ENCODE measurements at regions not wholly inside any gene's neighbourhood (a gene's known extent, or its start where the extent isn't known, plus 50 kb on each side); places are given as distances from the start of the nearest gene placed in this dataset.
A peak's percentile ranks its signal among the peaks of the same experiment; 100 is the strongest.

DNA sequence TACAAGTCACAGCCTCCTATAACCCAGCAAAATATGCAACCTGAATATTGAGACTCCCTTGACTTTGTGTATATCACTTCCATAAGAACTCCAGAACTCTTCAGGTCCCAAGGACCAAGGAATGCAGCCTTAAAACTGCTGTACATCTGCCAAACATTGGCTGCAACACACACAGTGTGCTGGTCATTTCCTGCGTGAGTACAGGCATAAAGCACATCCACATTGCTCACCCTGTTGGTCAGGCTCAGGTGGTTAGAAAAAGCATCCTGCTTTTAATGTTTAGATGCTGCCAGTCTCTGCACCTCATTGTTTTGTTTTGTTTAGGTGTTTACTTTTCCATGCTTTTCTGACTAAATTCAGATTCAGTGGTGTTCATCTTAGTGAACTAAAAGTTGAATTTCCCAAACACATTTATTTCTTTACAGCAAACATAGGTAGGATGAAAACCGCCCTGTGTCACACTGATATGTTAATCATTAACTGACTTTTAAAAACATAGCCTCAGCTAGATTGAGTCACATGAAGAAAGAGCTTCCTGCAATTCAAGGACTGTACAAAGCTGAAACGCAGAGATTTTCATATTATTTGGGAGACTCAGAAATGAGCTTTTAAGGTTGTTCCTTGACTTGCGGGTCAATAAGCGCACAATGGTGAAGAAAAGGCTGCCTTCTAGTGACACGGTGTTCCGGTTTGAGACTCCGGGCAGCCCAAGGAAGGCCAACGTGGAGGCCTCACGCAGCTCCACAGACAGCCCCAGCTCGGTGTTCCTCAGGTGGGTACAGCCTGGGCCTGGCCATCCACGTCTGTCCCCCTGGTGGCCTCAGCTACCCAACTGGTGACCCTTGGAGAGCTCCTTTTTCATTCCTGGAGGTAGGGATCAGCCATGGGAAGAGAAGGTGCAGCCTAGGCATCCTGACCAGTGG, 52.2 kb upstream of the GRAMD2B start (continued):
- peak; percentile 67 for TF ChIP-seq PAXIP1 (CRISPR knock-in tag; conservative IDR thresholded peaks at IDR 0.05)
- no peak for TF ChIP-seq ZBTB34 (CRISPR knock-in tag; IDR thresholded peaks at IDR 0.05)
- TF ChIP-seq IRF9 (CRISPR knock-in tag; IDR thresholded peaks at IDR 0.05; ENCODE audit: borderline replicate concordance): no peak
- TF ChIP-seq, protein P1, sequence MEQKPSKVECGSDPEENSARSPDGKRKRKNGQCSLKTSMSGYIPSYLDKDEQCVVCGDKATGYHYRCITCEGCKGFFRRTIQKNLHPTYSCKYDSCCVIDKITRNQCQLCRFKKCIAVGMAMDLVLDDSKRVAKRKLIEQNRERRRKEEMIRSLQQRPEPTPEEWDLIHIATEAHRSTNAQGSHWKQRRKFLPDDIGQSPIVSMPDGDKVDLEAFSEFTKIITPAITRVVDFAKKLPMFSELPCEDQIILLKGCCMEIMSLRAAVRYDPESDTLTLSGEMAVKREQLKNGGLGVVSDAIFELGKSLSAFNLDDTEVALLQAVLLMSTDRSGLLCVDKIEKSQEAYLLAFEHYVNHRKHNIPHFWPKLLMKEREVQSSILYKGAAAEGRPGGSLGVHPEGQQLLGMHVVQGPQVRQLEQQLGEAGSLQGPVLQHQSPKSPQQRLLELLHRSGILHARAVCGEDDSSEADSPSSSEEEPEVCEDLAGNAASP (CRISPR knock-in tag; IDR thresholded peaks at IDR 0.05; ENCODE audit: borderline replicate concordance): no peak; the same call in none of the 2 replicates
- TF ChIP-seq, protein P2, sequence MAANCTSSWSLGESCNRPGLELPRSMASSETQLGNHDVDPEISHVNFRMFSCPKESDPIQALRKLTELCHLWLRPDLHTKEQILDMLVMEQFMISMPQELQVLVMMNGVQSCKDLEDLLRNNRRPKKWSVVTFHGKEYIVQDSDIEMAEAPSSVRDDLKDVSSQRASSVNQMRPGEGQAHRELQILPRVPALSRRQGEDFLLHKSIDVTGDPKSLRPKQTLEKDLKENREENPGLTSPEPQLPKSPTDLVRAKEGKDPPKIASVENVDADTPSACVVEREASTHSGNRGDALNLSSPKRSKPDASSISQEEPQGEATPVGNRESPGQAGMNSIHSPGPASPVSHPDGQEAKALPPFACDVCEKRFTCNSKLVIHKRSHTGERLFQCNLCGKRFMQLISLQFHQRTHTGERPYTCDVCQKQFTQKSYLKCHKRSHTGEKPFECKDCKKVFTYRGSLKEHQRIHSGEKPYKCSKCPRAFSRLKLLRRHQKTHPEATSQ (CRISPR knock-in tag; IDR thresholded peaks at IDR 0.05; ENCODE audit: borderline replicate concordance): 0 out of 2 replicates have a peak, but pooled peaks have one; percentile 60
- TF ChIP-seq ZNF501 (CRISPR knock-in tag; IDR thresholded peaks at IDR 0.05): peak; percentile 56; the same call in 1 of the 2 replicates
- TF ChIP-seq, protein P3, sequence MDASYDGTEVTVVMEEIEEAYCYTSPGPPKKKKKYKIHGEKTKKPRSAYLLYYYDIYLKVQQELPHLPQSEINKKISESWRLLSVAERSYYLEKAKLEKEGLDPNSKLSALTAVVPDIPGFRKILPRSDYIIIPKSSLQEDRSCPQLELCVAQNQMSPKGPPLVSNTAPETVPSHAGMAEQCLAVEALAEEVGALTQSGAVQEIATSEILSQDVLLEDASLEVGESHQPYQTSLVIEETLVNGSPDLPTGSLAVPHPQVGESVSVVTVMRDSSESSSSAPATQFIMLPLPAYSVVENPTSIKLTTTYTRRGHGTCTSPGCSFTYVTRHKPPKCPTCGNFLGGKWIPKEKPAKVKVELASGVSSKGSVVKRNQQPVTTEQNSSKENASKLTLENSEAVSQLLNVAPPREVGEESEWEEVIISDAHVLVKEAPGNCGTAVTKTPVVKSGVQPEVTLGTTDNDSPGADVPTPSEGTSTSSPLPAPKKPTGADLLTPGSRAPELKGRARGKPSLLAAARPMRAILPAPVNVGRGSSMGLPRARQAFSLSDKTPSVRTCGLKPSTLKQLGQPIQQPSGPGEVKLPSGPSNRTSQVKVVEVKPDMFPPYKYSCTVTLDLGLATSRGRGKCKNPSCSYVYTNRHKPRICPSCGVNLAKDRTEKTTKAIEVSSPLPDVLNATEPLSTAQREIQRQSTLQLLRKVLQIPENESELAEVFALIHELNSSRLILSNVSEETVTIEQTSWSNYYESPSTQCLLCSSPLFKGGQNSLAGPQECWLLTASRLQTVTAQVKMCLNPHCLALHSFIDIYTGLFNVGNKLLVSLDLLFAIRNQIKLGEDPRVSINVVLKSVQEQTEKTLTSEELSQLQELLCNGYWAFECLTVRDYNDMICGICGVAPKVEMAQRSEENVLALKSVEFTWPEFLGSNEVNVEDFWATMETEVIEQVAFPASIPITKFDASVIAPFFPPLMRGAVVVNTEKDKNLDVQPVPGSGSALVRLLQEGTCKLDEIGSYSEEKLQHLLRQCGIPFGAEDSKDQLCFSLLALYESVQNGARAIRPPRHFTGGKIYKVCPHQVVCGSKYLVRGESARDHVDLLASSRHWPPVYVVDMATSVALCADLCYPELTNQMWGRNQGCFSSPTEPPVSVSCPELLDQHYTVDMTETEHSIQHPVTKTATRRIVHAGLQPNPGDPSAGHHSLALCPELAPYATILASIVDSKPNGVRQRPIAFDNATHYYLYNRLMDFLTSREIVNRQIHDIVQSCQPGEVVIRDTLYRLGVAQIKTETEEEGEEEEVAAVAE (CRISPR knock-in tag; IDR thresholded peaks at IDR 0.05; ENCODE audit: borderline replicate concordance): no peak; the same call in 1 of the 2 replicates
- TF ChIP-seq RFX3 (CRISPR knock-in tag; IDR thresholded peaks at IDR 0.05): no peak
- no peak for TF ChIP-seq CCDC6 (CRISPR knock-in tag; IDR thresholded peaks at IDR 0.05)
- TF ChIP-seq ATRX (CRISPR knock-in tag; IDR thresholded peaks at IDR 0.05; ENCODE audit: borderline replicate concordance): no peak
- no peak for TF ChIP-seq NFIC (IDR thresholded peaks at IDR 0.05; ENCODE audit: low read length)
- TF ChIP-seq ZNF615 (CRISPR knock-in tag; IDR thresholded peaks at IDR 0.05; ENCODE audit: borderline replicate concordance): no peak; the same call in 1 of the 2 replicates
- no peak for TF ChIP-seq ZSCAN25 (CRISPR knock-in tag; IDR thresholded peaks at IDR 0.05)

All from HepG2 (cell line).